Thyroid gland (tissue), 4 donors: ENCODE measurements at regions not wholly inside any gene's neighbourhood (a gene's known extent, or its start where the extent isn't known, plus 50 kb on each side); places are given as distances from the start of the nearest gene placed in this dataset.

Source experiments
- POLR2A ChIP-seq, 2 donors: fragments of 450-650 bp; IDR thresholded peaks; one replicate each; pipeline ENCODE4 v1.6.1; 2017; ENCODE audit warnings: antibody characterized with exemption in 2 of 2, mild to moderate bottlenecking in 2 of 2, moderate library complexity in 1 of 2
- TF ChIP-seq, protein P1 (sequence below), 6 experiments: fragments of 200-600 bp in 3 of 6; fragments of 450-650 bp in 3 of 6; sonication (generic) in 3 of 6; IDR thresholded peaks; one replicate each; pipeline ENCODE4 v1.5.1; 2016 to 2019; ENCODE audit warnings: antibody characterized with exemption in 6 of 6, mild to moderate bottlenecking in 2 of 6, inconsistent platforms in 1 of 6, moderate library complexity in 1 of 6

GRCh38 chr7:34313289-34313688 is 344.7 kb upstream of the NPSR1 start:
- TF ChIP-seq, protein P1, sequence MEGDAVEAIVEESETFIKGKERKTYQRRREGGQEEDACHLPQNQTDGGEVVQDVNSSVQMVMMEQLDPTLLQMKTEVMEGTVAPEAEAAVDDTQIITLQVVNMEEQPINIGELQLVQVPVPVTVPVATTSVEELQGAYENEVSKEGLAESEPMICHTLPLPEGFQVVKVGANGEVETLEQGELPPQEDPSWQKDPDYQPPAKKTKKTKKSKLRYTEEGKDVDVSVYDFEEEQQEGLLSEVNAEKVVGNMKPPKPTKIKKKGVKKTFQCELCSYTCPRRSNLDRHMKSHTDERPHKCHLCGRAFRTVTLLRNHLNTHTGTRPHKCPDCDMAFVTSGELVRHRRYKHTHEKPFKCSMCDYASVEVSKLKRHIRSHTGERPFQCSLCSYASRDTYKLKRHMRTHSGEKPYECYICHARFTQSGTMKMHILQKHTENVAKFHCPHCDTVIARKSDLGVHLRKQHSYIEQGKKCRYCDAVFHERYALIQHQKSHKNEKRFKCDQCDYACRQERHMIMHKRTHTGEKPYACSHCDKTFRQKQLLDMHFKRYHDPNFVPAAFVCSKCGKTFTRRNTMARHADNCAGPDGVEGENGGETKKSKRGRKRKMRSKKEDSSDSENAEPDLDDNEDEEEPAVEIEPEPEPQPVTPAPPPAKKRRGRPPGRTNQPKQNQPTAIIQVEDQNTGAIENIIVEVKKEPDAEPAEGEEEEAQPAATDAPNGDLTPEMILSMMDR (IDR thresholded peaks at IDR 0.05), result no peak
- no peak for TF ChIP-seq POLR2A (IDR thresholded peaks at IDR 0.05)
